Neutrophil (primary cell): ENCODE measurements at regions not wholly inside any gene's neighbourhood (a gene's known extent, or its start where the extent isn't known, plus 50 kb on each side); places are given as distances from the start of the nearest gene placed in this dataset.

Experiments
- H3K27ac ChIP-seq: fragments of 200-600 bp; sonication (generic); 2 replicates; pipeline ENCODE4 v1.5.1; 2016; ENCODE audit warnings: mild to moderate bottlenecking, moderate library complexity
- H3K27me3 ChIP-seq: fragments of 200-600 bp; sonication (generic); 2 replicates; pipeline ENCODE4 v1.6.0; 2016; ENCODE audit warnings: mild to moderate bottlenecking
- H3K36me3 ChIP-seq: fragments of 200-600 bp; sonication (generic); 2 replicates; pipeline ENCODE4 v1.5.1; 2017
- H3K4me1 ChIP-seq, 2 experiments: fragments of 200-600 bp in 1 of 2; sonication (generic) in 1 of 2; 1 replicate in 1 of 2; 2 replicates in 1 of 2; pipeline versions ENCODE4 v1.5.1 to v1.6.1; 2013 to 2016; ENCODE audit warnings: low read depth in 1 of 2, low read length in 1 of 2, mild to moderate bottlenecking in 1 of 2, moderate library complexity in 1 of 2; ENCODE audit not compliant: control insufficient read depth in 1 of 2, insufficient read depth in 1 of 2
- H3K4me3 ChIP-seq, 2 experiments: fragments of 200-600 bp in 1 of 2; sonication (generic) in 1 of 2; 1 replicate in 1 of 2; 2 replicates in 1 of 2; pipeline ENCODE4 v1.5.1; 2013 to 2016; ENCODE audit warnings: low read depth in 1 of 2, low read length in 1 of 2, mild to moderate bottlenecking in 1 of 2, moderate library complexity in 1 of 2
- H3K9me3 ChIP-seq: fragments of 200-600 bp; sonication (generic); 2 replicates; pipeline ENCODE4 v1.5.1; 2016
- TF ChIP-seq, protein P1 (sequence below): fragments of 200-600 bp; sonication (generic); IDR thresholded peaks from 2 replicates; pipeline ENCODE4 v1.5.1; 2016; ENCODE audit warnings: antibody characterized with exemption

- peaks cover 8% of the 10 kb centered on the region for H3K36me3 ChIP-seq
These were observed 114.0 kb upstream of the NEDD9 start for GRCh38 chr6:11346516-11346915.

GRCh38 chr6:11345536-11345935, 113.1 kb upstream of the NEDD9 start:
- H3K9me3 ChIP-seq: no peaks in the 10 kb centered on the region
- H3K27me3 ChIP-seq: no peaks in the 10 kb centered on the region
- H3K4me1 ChIP-seq: peaks cover 41 to 82% of the 10 kb centered on the region in 2 experiments
- no peak overlapping the region for H3K4me3 ChIP-seq
- peak overlapping the region; percentile 99 for H3K27ac ChIP-seq
- TF ChIP-seq, protein P1, sequence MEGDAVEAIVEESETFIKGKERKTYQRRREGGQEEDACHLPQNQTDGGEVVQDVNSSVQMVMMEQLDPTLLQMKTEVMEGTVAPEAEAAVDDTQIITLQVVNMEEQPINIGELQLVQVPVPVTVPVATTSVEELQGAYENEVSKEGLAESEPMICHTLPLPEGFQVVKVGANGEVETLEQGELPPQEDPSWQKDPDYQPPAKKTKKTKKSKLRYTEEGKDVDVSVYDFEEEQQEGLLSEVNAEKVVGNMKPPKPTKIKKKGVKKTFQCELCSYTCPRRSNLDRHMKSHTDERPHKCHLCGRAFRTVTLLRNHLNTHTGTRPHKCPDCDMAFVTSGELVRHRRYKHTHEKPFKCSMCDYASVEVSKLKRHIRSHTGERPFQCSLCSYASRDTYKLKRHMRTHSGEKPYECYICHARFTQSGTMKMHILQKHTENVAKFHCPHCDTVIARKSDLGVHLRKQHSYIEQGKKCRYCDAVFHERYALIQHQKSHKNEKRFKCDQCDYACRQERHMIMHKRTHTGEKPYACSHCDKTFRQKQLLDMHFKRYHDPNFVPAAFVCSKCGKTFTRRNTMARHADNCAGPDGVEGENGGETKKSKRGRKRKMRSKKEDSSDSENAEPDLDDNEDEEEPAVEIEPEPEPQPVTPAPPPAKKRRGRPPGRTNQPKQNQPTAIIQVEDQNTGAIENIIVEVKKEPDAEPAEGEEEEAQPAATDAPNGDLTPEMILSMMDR: no peak
- H3K36me3 ChIP-seq: peaks cover 15% of the 10 kb centered on the region

More at GRCh38 chr6:11346516-11346915, 114.0 kb upstream of the NEDD9 start:
- peaks cover 47 to 84% of the 10 kb centered on the region in 2 experiments for H3K4me1 ChIP-seq
- TF ChIP-seq, protein P1: no peak
- peak overlapping the region; percentile 99 for H3K27ac ChIP-seq
- no peak overlapping the region for H3K4me3 ChIP-seq
- H3K27me3 ChIP-seq: no peaks in the 10 kb centered on the region
- no peaks in the 10 kb centered on the region for H3K9me3 ChIP-seq

GRCh38 chr6:11343963-11344723, 111.7 kb upstream of the NEDD9 start:
- Histone ChIP-seq H3K4me1 (peaks cover 27 to 76% of the 10 kb centered on the region in 2 experiments), H3K27me3 (no peaks in the 10 kb centered on the region), H3K36me3 (peaks cover 15% of the 10 kb centered on the region), H3K4me3 (no peak overlapping the region), H3K9me3 (no peaks in the 10 kb centered on the region), H3K27ac (peak overlapping the region; percentile 99)
- TF ChIP-seq, protein P1: no peak

- Histone ChIP-seq H3K9me3 (no peaks in the 10 kb centered on the region), H3K36me3 (peaks cover 22% of the 10 kb centered on the region), H3K4me1 (peaks cover 10 to 53% of the 10 kb centered on the region in 2 experiments), H3K27me3 (no peaks in the 10 kb centered on the region), H3K27ac (peak overlapping the region; percentile 99), H3K4me3 (no peak overlapping the region)
- TF ChIP-seq, protein P1: no peak
These were observed 109.4 kb upstream of the NEDD9 start for GRCh38 chr6:11341867-11342266.

- TF ChIP-seq, protein P1: no peak
- Histone ChIP-seq H3K4me3 (no peak overlapping the region), H3K27ac (peak overlapping the region; percentile 99), H3K9me3 (no peaks in the 10 kb centered on the region), H3K27me3 (no peaks in the 10 kb centered on the region), H3K4me1 (peaks cover 10 to 47% of the 10 kb centered on the region in 2 experiments), H3K36me3 (peaks cover 25% of the 10 kb centered on the region)
These were observed 108.8 kb upstream of the NEDD9 start for GRCh38 chr6:11341303-11341702.
